Activated CD4-positive, alpha-beta T cell treated with anti-CD3 and anti-CD28 coated beads, Interleukin-10, Interleukin-2, amounts not matched to agents 100 ng/mL and 50 ng/mL, durations not matched to agents 16 hours and 8 hours (primary cell): ENCODE measurements at regions not wholly inside any gene's neighbourhood (a gene's known extent, or its start where the extent isn't known, plus 50 kb on each side); places are given as distances from the start of the nearest gene placed in this dataset.
"Not testable (repeated sequence)": the region's sequence is repeated elsewhere in the genome, so short reads cannot be mapped to it uniquely, and the experiment has no call there.

Source experiments
- DNase-seq: peaks from one replicate; pipeline ENCODE4 v3.0.0-alpha.2; 2020

- DNase-seq: peak; percentile 48
These were observed 144.4 kb downstream of the PTBP2 start for GRCh38 chr1:96865731-96866685.

GRCh38 chr1:96872757-96873156 lies 151.2 kb downstream of the PTBP2 start:
- DNase-seq: no peak

GRCh38 chr1:96878640-96879039 lies 157.1 kb downstream of the PTBP2 start:
- no peak for DNase-seq

- no peak for DNase-seq
These were observed 159.0 kb downstream of the PTBP2 start for GRCh38 chr1:96880626-96881025.

- DNase-seq: no peak
These were observed 160.5 kb downstream of the PTBP2 start for GRCh38 chr1:96882096-96882495.

- no peak for DNase-seq
These were observed 164.9 kb downstream of the PTBP2 start for GRCh38 chr1:96886474-96886873.

- no peak for DNase-seq
These were observed 165.9 kb downstream of the PTBP2 start for GRCh38 chr1:96887501-96887900.

GRCh38 chr1:96901783-96902363 lies 180.3 kb downstream of the PTBP2 start:
- DNase-seq: no peak

GRCh38 chr1:96912248-96912647 lies 190.7 kb downstream of the PTBP2 start:
- no peak for DNase-seq

GRCh38 chr1:96915701-96916100 lies 194.1 kb downstream of the PTBP2 start:
- not testable (repeated sequence) for DNase-seq

- DNase-seq: no peak
These were observed 196.8 kb downstream of the PTBP2 start for GRCh38 chr1:96918406-96918805.

- DNase-seq: no peak
These were observed 200.6 kb downstream of the PTBP2 start for GRCh38 chr1:96922181-96922580.

- no peak for DNase-seq
These were observed 202.2 kb downstream of the PTBP2 start for GRCh38 chr1:96923753-96924152.

GRCh38 chr1:96926176-96926575 lies 204.6 kb downstream of the PTBP2 start:
- DNase-seq: no peak

- DNase-seq: peak; percentile 10
These were observed 205.5 kb downstream of the PTBP2 start for GRCh38 chr1:96927125-96927524.

GRCh38 chr1:96931136-96931535 lies 209.6 kb downstream of the PTBP2 start:
- DNase-seq: no peak

- DNase-seq: no peak
These were observed 212.7 kb downstream of the PTBP2 start for GRCh38 chr1:96934282-96934681.

GRCh38 chr1:96944432-96945092 lies 223.0 kb downstream of the PTBP2 start:
- DNase-seq: no peak

- DNase-seq: no peak
These were observed 224.0 kb downstream of the PTBP2 start for GRCh38 chr1:96945509-96946084.

- no peak for DNase-seq
These were observed 233.9 kb downstream of the PTBP2 start for GRCh38 chr1:96955307-96956012.

- no peak for DNase-seq
These were observed 240.6 kb downstream of the PTBP2 start for GRCh38 chr1:96962216-96962615.

- no peak for DNase-seq
These were observed 241.2 kb downstream of the PTBP2 start for GRCh38 chr1:96962751-96963211.

GRCh38 chr1:96964761-96965160 lies 243.2 kb downstream of the PTBP2 start:
- DNase-seq: no peak
